ENCODE measurements at regions not wholly inside any gene's neighbourhood (a gene's known extent, or its start where the extent isn't known, plus 50 kb on each side); places are given as distances from the start of the nearest gene placed in this dataset.
A peak's percentile ranks its signal among the peaks of the same experiment; 100 is the strongest.

- TF ChIP-seq LCORL (IDR thresholded peaks at IDR 0.05) (peak; percentile 77), LCORL (CRISPR knock-in tag; IDR thresholded peaks at IDR 0.05) (peak; percentile 93), ZNF607 (CRISPR knock-in tag; IDR thresholded peaks at IDR 0.05; ENCODE audit: borderline replicate concordance) (peak; percentile 70), ZNF451 (CRISPR knock-in tag; IDR thresholded peaks at IDR 0.05) (peak; percentile 90), SP4 (CRISPR knock-in tag; IDR thresholded peaks at IDR 0.05) (peak; percentile 54; the same call in 1 of the 2 replicates), GFI1 (CRISPR knock-in tag; IDR thresholded peaks at IDR 0.05; ENCODE audit: borderline replicate concordance) (peak; percentile 99), ZFP1 (CRISPR knock-in tag; IDR thresholded peaks at IDR 0.05) (peak; percentile 90; the same call in 1 of the 2 replicates), NR2C2 (CRISPR knock-in tag; IDR thresholded peaks at IDR 0.05; ENCODE audit: borderline replicate concordance) (peak; percentile 84; the same call in 1 of the 2 replicates), AFF4 (CRISPR knock-in tag; IDR thresholded peaks at IDR 0.05) (no peak; the same call in 1 of the 2 replicates), ZNF841 (CRISPR knock-in tag; IDR thresholded peaks at IDR 0.05; ENCODE audit: borderline replicate concordance) (peak; percentile 96), PHB2 (IDR thresholded peaks at IDR 0.05; ENCODE audit: partially characterized antibody) (no peak), REXO4 (CRISPR knock-in tag; IDR thresholded peaks at IDR 0.05; ENCODE audit: borderline replicate concordance) (no peak), ZNF282 (IDR thresholded peaks at IDR 0.05; ENCODE audit: partially characterized antibody) (no peak), TEAD3 (CRISPR knock-in tag; optimal IDR thresholded peaks at IDR 0.05; ENCODE audit: borderline replicate concordance) (peak; percentile 93), HBP1 (CRISPR knock-in tag; IDR thresholded peaks at IDR 0.05; ENCODE audit: low read depth) (peak; percentile 94), ZNF10 (CRISPR knock-in tag; IDR thresholded peaks at IDR 0.05; ENCODE audit: borderline replicate concordance, low read depth) (no peak), ZBTB8A (CRISPR knock-in tag; IDR thresholded peaks at IDR 0.05; ENCODE audit: borderline replicate concordance, low read depth) (no peak), ZBTB21 (CRISPR knock-in tag; IDR thresholded peaks at IDR 0.05) (peak; percentile 76), POLR2AphosphoS5 (IDR thresholded peaks at IDR 0.05; ENCODE audit: low read depth, low read length) (no peak), TEAD2 (CRISPR knock-in tag; IDR thresholded peaks at IDR 0.05) (no peak), MED1 (CRISPR knock-in tag; IDR thresholded peaks at IDR 0.05) (peak; percentile 94), GLI4 (CRISPR knock-in tag; IDR thresholded peaks at IDR 0.05; ENCODE audit: borderline replicate concordance) (no peak; the same call in 1 of the 2 replicates), HMGXB4 (CRISPR knock-in tag; IDR thresholded peaks at IDR 0.05; ENCODE audit: borderline replicate concordance in 1 of 2, low read depth in 1 of 2) (peak; percentile 15 to 28; a peak in 2 of 4 replicates), SALL2 (CRISPR knock-in tag; IDR thresholded peaks at IDR 0.05) (no peak; the same call in 1 of the 2 replicates), SMAD3 (CRISPR knock-in tag; IDR thresholded peaks at IDR 0.05) (peak; percentile 100)
Measured at GRCh38 chr2:18800240-18800971, 211.0 kb upstream of the NT5C1B start (continued).
